ENCODE measurements at regions not wholly inside any gene's neighbourhood (a gene's known extent, or its start where the extent isn't known, plus 50 kb on each side); places are given as distances from the start of the nearest gene placed in this dataset.

- H3K4me3 ChIP-seq (ENCODE audit: low read depth, low read length): no peak overlapping the region
- DNase-seq (ENCODE audit: low read depth): no peak
- TF ChIP-seq, protein P1, sequence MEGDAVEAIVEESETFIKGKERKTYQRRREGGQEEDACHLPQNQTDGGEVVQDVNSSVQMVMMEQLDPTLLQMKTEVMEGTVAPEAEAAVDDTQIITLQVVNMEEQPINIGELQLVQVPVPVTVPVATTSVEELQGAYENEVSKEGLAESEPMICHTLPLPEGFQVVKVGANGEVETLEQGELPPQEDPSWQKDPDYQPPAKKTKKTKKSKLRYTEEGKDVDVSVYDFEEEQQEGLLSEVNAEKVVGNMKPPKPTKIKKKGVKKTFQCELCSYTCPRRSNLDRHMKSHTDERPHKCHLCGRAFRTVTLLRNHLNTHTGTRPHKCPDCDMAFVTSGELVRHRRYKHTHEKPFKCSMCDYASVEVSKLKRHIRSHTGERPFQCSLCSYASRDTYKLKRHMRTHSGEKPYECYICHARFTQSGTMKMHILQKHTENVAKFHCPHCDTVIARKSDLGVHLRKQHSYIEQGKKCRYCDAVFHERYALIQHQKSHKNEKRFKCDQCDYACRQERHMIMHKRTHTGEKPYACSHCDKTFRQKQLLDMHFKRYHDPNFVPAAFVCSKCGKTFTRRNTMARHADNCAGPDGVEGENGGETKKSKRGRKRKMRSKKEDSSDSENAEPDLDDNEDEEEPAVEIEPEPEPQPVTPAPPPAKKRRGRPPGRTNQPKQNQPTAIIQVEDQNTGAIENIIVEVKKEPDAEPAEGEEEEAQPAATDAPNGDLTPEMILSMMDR (IDR thresholded peaks at IDR 0.05; ENCODE audit: insufficient read depth, low read depth, low read length): no peak
Measured at GRCh38 chr1:193940176-193940575, 753.8 kb upstream of the B3GALT2 start.

DNA sequence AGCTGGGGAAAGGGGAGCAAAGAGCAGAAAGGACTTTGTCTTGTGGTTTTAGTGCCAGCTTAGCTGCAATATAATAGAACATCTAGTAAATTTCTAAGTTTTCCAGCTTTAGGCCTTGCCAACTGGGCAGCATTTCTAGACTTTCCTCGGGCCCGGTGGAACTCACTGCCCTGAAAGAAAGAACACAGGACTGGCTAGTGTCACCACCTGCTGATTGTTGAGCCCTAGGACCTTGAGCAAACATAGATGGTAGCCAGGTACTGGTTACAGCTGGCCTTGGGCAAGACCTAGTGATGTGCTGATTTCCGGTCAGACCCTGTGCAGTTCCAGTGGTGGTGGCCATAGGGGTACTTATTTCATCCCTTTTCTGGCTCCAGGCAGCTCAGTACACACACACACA, 753.2 kb upstream of the B3GALT2 start:
- H3K4me3 ChIP-seq (ENCODE audit: low read depth, low read length): no peak overlapping the region
- TF ChIP-seq, protein P1 (IDR thresholded peaks at IDR 0.05; ENCODE audit: insufficient read depth, low read depth, low read length): no peak
- no peak for DNase-seq (ENCODE audit: low read depth)

GRCh38 chr1:193937308-193937707, 750.9 kb upstream of the B3GALT2 start:
- TF ChIP-seq, protein P1 (IDR thresholded peaks at IDR 0.05; ENCODE audit: insufficient read depth, low read depth, low read length): no peak

DNA sequence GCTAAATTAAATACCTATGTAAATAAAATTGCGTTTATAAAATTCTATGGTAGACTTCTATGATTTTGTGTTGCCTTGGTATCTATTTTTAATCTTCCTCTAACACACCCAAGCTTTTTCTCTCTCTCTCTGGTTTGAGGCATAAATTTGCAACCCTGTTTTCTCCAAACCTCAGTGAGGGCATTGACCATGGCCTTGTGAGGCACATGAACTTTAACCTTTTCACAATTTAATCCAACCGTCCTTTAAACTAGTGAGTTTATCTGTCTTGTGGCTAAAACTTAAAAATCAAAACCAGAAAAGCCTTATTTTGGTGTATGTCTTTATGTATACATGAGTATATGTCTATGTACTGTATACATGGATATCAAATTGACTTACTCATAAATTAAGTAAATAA, 746.6 kb upstream of the B3GALT2 start:
- no peak for DNase-seq (ENCODE audit: low read depth)
- TF ChIP-seq, protein P1 (IDR thresholded peaks at IDR 0.05; ENCODE audit: insufficient read depth, low read depth, low read length): no peak
- no peak overlapping the region for H3K4me3 ChIP-seq (ENCODE audit: low read depth, low read length)

More at GRCh38 chr1:193937308-193937707, 750.9 kb upstream of the B3GALT2 start:
- no peak overlapping the region for H3K4me3 ChIP-seq (ENCODE audit: low read depth, low read length)
- DNase-seq (ENCODE audit: low read depth): no peak

DNA sequence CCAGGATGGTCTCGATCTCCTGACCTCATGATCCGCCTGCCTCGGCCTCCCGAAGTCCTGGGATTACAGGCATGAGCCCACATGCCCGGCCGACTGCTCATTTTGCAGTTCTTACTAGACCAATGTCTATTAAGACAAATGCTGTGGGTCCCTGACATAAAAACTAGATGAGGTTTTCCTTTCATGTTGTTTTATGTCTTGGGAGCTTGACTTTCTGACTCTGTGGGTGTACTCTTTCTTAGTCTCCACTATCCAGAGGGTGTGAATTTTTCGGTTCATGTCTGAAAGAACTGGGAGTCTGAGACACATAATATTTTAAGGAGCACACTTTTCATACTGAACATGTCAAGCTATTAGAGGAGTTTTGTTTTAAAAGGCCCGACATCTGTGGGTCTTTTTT, 744.9 kb upstream of the B3GALT2 start:
- DNase-seq (ENCODE audit: low read depth): no peak
- TF ChIP-seq, protein P1 (IDR thresholded peaks at IDR 0.05; ENCODE audit: insufficient read depth, low read depth, low read length): no peak
- no peak overlapping the region for H3K4me3 ChIP-seq (ENCODE audit: low read depth, low read length)

- TF ChIP-seq, protein P1 (IDR thresholded peaks at IDR 0.05; ENCODE audit: insufficient read depth, low read depth, low read length): no peak
- DNase-seq (ENCODE audit: low read depth): no peak
- no peak overlapping the region for H3K4me3 ChIP-seq (ENCODE audit: low read depth, low read length)
Measured at GRCh38 chr1:193929374-193930033, 743.1 kb upstream of the B3GALT2 start.

- TF ChIP-seq, protein P1 (IDR thresholded peaks at IDR 0.05; ENCODE audit: insufficient read depth, low read depth, low read length): no peak
- no peak for DNase-seq (ENCODE audit: low read depth)
- no peak overlapping the region for H3K4me3 ChIP-seq (ENCODE audit: low read depth, low read length)
Measured at GRCh38 chr1:193927550-193927949, 741.1 kb upstream of the B3GALT2 start.

Measured in fibroblast of villous mesenchyme (primary cell).